Endothelial cell of umbilical vein (primary cell): ENCODE measurements at regions not wholly inside any gene's neighbourhood (a gene's known extent, or its start where the extent isn't known, plus 50 kb on each side); places are given as distances from the start of the nearest gene placed in this dataset.

Experiments
- BruUV-seq: library from RNA; stranded (reverse); fragments of 400-500 nt; replicated peaks from 2 replicates; lab custom pipeline; 2021; lab: Mats Ljungman, UMichigan
- CTCF ChIA-PET: fragments of 300-600, 350-600 bp; sonication (Branson Sonifier 250); formaldehyde crosslinking; loops from one replicate; lab custom pipeline; 2021; ENCODE audit warnings: antibody characterized with exemption, inconsistent platforms; lab: Charles Lee
- POLR2A ChIA-PET: fragments of 300-600, 350-600 bp; sonication (Branson Sonifier 250); formaldehyde crosslinking; loops from one replicate; lab custom pipeline; 2021; ENCODE audit warnings: antibody characterized with exemption, inconsistent platforms; lab: Charles Lee
- DNase-seq: peaks from one replicate; pipeline ENCODE4 v3.0.0-alpha.2; 2011; ENCODE audit warnings: low read depth, low spot score
- FAIRE-seq: peaks from 2 replicates; lab custom pipeline; 2011; peaks lifted over from hg19 to GRCh38; lab: Jason Lieb, UNC
- H2AFZ ChIP-seq: 2 replicates; pipeline ENCODE4 v1.6.0; 2012; ENCODE audit warnings: low read depth, low read length, control low read depth, inconsistent platforms
- H3K27ac ChIP-seq: 2 replicates; pipeline ENCODE4 v1.5.1; 2011; ENCODE audit warnings: low read depth, mild to moderate bottlenecking, control low read depth, low read length, moderate library complexity; ENCODE audit not compliant: insufficient read depth
- H3K27me3 ChIP-seq, 2 experiments: 2 replicates each; pipeline versions ENCODE4 v1.6.0 to v1.6.1; 2011; ENCODE audit warnings: low read length in 2 of 2, mixed read lengths in 1 of 2; ENCODE audit not compliant: control insufficient read depth in 2 of 2, insufficient read depth in 2 of 2
- H3K36me3 ChIP-seq, 2 experiments: 2 replicates in 1 of 2; 3 replicates in 1 of 2; pipeline ENCODE4 v1.5.1; 2011; ENCODE audit warnings: low read length in 2 of 2, mild to moderate bottlenecking in 1 of 2, moderate library complexity in 1 of 2; ENCODE audit not compliant: control insufficient read depth in 2 of 2, insufficient read depth in 2 of 2; ENCODE audit errors: extremely low read depth in 1 of 2
- H3K4me1 ChIP-seq: 3 replicates; pipeline ENCODE4 v1.5.1; 2011; ENCODE audit warnings: mild to moderate bottlenecking, low read length; ENCODE audit not compliant: control insufficient read depth, insufficient read depth; ENCODE audit errors: extremely low read depth
- H3K4me2 ChIP-seq: 2 replicates; pipeline ENCODE4 v1.6.1; 2011; ENCODE audit warnings: low read length, control low read depth, mixed read lengths; ENCODE audit not compliant: insufficient read depth
- H3K4me3 ChIP-seq, 3 experiments: fragments of 200-600 bp in 1 of 3; sonication (generic), shearing (Covaris generic) in 1 of 3; replicated peaks in 1 of 3; 2 replicates each; pipeline ENCODE4 v1.5.1; 2011 to 2016; ENCODE audit warnings: control low read depth in 3 of 3, low read length in 3 of 3, mild to moderate bottlenecking in 2 of 3, inconsistent platforms in 1 of 3, low read depth in 1 of 3, moderate library complexity in 1 of 3; ENCODE audit not compliant: insufficient read depth in 1 of 3
- H3K79me2 ChIP-seq: 2 replicates; pipeline ENCODE4 v1.6.0; 2012; ENCODE audit warnings: low read length, inconsistent platforms; ENCODE audit not compliant: control insufficient read depth, insufficient read depth
- H3K9ac ChIP-seq: replicated peaks from 2 replicates; pipeline ENCODE3; 2011; ENCODE audit warnings: low read length, control low read depth; ENCODE audit not compliant: insufficient read depth; ENCODE audit errors: extremely low read depth
- H3K9me1 ChIP-seq: replicated peaks from 3 replicates; pipeline ENCODE4 v1.6.0; 2011; ENCODE audit warnings: mild to moderate bottlenecking, low read length; ENCODE audit not compliant: control insufficient read depth, insufficient read depth; ENCODE audit errors: extremely low read depth
- H3K9me3 ChIP-seq: replicated peaks from 2 replicates; pipeline ENCODE4 v1.5.1; 2012; ENCODE audit warnings: low read length, inconsistent platforms; ENCODE audit not compliant: control insufficient read depth, insufficient read depth
- H4K20me1 ChIP-seq: replicated peaks from 2 replicates; pipeline ENCODE3; 2011; ENCODE audit warnings: mild to moderate bottlenecking, low read length; ENCODE audit not compliant: control insufficient read depth, insufficient read depth; ENCODE audit errors: extremely low read depth
- EZH2 ChIP-seq: IDR thresholded peaks from 2 replicates; pipeline ENCODE4 v1.6.1; 2012; ENCODE audit warnings: borderline replicate concordance, low read depth, mild to moderate bottlenecking, moderate library complexity, low read length, inconsistent platforms; ENCODE audit not compliant: severe bottlenecking
- FOS ChIP-seq: IDR thresholded peaks from 2 replicates; pipeline ENCODE4 v1.6.1; 2011; ENCODE audit warnings: mild to moderate bottlenecking, low read length, moderate library complexity, borderline replicate concordance; ENCODE audit not compliant: insufficient read depth
- GATA2 ChIP-seq: IDR thresholded peaks from 2 replicates; pipeline ENCODE4 v1.7.0; 2011; ENCODE audit warnings: low read depth, mild to moderate bottlenecking, moderate library complexity, mixed read lengths, low read length; ENCODE audit not compliant: insufficient read length, insufficient read depth
- JUN ChIP-seq: IDR thresholded peaks from 2 replicates; pipeline ENCODE4 v1.6.1; 2011; ENCODE audit warnings: borderline replicate concordance, low read depth; ENCODE audit not compliant: insufficient read length, insufficient read depth
- MYC ChIP-seq: IDR thresholded peaks from one replicate; pipeline ENCODE4 v1.6.1; 2011; ENCODE audit warnings: mild to moderate bottlenecking, low read depth, low read length
- POLR2A ChIP-seq: IDR thresholded peaks from 2 replicates; pipeline ENCODE4 v1.6.1; 2012; ENCODE audit warnings: low read depth, mild to moderate bottlenecking, control low read depth, low read length
- POLR2AphosphoS5 ChIP-seq: IDR thresholded peaks from 2 replicates; pipeline ENCODE4 v1.6.1; 2012; ENCODE audit warnings: low read depth, mild to moderate bottlenecking, control low read depth, low read length, moderate library complexity; ENCODE audit not compliant: insufficient read depth
- dilution Hi-C: fragments of 300-500 bp; cut with MboI; formaldehyde crosslinking; loops from one replicate; pipeline ENCODE4 v1.15.0; 2019; ENCODE audit warnings: low sequenced_read_pairs; ENCODE audit not compliant: extremely low pct_ligation_motif_present
- intact Hi-C: fragments of 100-400 bp; cut with micrococcal nuclease; formaldehyde crosslinking; loops from one replicate; pipeline ENCODE4 v1.10.0; 2022
- TF ChIP-seq, protein P1 (sequence below), 2 donors: IDR thresholded peaks; 1 replicate in 1 of 2; 2 replicates in 1 of 2; pipeline ENCODE4 v1.5.1; 2011; ENCODE audit warnings: low read length in 2 of 2, mild to moderate bottlenecking in 2 of 2, moderate library complexity in 2 of 2, control low read depth in 1 of 2, inconsistent platforms in 1 of 2, low read depth in 1 of 2; ENCODE audit not compliant: insufficient read depth in 1 of 2; ENCODE audit errors: extremely low read depth in 1 of 2
- TF ChIP-seq, protein P2 (sequence below): IDR thresholded peaks from 2 replicates; pipeline ENCODE4 v1.6.1; 2011; ENCODE audit not compliant: insufficient read depth, insufficient read length

DNA sequence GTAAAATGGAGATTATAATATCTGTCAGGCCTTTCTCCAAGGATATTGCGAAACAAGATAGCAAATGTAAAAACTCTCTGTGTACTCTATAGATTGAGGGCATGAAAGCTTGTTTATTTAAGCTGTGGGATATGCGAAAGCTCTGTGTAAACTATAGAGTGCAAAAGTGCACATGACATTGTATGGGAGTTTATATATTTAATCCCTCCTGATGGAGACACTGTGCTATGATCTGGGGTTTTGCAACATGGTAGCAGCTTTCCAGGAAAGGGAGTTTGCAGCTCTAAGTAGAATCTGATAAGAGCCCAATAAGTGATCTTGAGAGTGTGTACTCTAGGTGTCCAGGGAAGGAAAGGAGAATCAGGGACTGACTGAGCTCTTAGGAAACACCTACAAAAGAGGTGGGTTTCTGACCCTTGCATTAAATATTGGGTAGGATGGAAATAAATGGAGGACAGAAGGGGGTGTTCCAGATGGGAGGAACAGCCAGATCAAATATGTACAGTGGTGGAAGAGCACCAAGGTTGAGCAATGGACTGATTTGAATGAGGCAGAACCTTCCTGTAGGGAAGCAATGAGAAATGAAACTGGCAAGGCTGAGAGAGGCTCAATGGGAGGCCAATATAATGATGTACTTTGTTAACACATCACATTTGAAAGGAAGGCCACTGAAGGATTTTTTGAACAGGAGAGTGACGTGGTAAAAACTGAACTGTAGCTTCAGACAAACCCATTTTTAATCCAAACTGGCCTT, 450.1 kb downstream of the GJA1 start:
- Histone ChIP-seq H3K27ac (no peak overlapping the region), H3K4me2 (no peak overlapping the region), H3K9me3 (no peaks in the 10 kb centered on the region), H3K27me3 (no peaks in the 10 kb centered on the region), H4K20me1 (no peaks in the 10 kb centered on the region), H3K79me2 (no peaks in the 10 kb centered on the region), H3K9ac (no peak overlapping the region), H3K4me1 (peaks cover under 1% of the 10 kb centered on the region), H3K36me3 (no peaks in the 10 kb centered on the region), H3K9me1 (no peaks in the 10 kb centered on the region), H2AFZ (no peak overlapping the region), H3K4me3 (no peak overlapping the region)
- intact Hi-C loops (no loop called here), dilution Hi-C loops (no loop called here)
- CTCF ChIA-PET = no interaction called here
- FAIRE-seq = no peak
- POLR2A ChIA-PET = no interaction called here
- TF ChIP-seq FOS (no peak), POLR2AphosphoS5 (no peak), JUN (no peak), EZH2 (no peak), POLR2A (no peak), MYC (no peak), GATA2 (no peak)
- TF ChIP-seq, protein P1, sequence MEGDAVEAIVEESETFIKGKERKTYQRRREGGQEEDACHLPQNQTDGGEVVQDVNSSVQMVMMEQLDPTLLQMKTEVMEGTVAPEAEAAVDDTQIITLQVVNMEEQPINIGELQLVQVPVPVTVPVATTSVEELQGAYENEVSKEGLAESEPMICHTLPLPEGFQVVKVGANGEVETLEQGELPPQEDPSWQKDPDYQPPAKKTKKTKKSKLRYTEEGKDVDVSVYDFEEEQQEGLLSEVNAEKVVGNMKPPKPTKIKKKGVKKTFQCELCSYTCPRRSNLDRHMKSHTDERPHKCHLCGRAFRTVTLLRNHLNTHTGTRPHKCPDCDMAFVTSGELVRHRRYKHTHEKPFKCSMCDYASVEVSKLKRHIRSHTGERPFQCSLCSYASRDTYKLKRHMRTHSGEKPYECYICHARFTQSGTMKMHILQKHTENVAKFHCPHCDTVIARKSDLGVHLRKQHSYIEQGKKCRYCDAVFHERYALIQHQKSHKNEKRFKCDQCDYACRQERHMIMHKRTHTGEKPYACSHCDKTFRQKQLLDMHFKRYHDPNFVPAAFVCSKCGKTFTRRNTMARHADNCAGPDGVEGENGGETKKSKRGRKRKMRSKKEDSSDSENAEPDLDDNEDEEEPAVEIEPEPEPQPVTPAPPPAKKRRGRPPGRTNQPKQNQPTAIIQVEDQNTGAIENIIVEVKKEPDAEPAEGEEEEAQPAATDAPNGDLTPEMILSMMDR (IDR thresholded peaks at IDR 0.05; ENCODE audit: extremely low read depth in 1 of 2, insufficient read depth in 1 of 2, low read depth in 1 of 2, low read length in 2 of 2) = no peak
- TF ChIP-seq, protein P2, sequence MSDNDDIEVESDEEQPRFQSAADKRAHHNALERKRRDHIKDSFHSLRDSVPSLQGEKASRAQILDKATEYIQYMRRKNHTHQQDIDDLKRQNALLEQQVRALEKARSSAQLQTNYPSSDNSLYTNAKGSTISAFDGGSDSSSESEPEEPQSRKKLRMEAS = no peak
- no peak for DNase-seq
- BruUV-seq = no TSS peak
